VCaP (cell line): ENCODE measurements at regions not wholly inside any gene's neighbourhood (a gene's known extent, or its start where the extent isn't known, plus 50 kb on each side); places are given as distances from the start of the nearest gene placed in this dataset.

Experiments
- H3K27ac ChIP-seq: fragments of 450-650 bp; 2 replicates; pipeline ENCODE4 v1.5.1; 2017
- TF ChIP-seq, protein P1 (sequence below): fragments of 450-650 bp; conservative IDR thresholded peaks from 2 replicates; pipeline ENCODE4 v1.5.1; 2017; ENCODE audit warnings: mild to moderate bottlenecking, moderate library complexity

DNA sequence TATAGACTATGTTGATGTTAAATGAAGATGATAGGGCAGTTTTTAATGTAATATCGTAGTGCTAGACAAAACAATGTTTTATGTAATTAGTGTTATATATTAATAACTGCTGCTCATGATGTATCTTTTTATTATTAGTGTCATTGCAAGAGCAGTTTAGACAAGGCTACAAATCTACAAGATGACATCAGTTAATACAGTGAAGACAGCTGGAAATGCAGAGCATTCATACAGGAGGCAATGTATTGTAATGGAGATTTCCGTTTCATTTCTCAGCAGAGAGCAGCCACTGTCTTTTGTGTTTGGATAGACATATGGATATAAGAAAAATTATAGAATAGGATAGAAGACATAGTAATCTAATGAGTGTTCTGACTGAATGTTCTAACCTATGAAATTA lies 178.0 kb downstream of the FOXG1 start:
- TF ChIP-seq, protein P1, sequence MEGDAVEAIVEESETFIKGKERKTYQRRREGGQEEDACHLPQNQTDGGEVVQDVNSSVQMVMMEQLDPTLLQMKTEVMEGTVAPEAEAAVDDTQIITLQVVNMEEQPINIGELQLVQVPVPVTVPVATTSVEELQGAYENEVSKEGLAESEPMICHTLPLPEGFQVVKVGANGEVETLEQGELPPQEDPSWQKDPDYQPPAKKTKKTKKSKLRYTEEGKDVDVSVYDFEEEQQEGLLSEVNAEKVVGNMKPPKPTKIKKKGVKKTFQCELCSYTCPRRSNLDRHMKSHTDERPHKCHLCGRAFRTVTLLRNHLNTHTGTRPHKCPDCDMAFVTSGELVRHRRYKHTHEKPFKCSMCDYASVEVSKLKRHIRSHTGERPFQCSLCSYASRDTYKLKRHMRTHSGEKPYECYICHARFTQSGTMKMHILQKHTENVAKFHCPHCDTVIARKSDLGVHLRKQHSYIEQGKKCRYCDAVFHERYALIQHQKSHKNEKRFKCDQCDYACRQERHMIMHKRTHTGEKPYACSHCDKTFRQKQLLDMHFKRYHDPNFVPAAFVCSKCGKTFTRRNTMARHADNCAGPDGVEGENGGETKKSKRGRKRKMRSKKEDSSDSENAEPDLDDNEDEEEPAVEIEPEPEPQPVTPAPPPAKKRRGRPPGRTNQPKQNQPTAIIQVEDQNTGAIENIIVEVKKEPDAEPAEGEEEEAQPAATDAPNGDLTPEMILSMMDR: no peak
- H3K27ac ChIP-seq: no peak overlapping the region

DNA sequence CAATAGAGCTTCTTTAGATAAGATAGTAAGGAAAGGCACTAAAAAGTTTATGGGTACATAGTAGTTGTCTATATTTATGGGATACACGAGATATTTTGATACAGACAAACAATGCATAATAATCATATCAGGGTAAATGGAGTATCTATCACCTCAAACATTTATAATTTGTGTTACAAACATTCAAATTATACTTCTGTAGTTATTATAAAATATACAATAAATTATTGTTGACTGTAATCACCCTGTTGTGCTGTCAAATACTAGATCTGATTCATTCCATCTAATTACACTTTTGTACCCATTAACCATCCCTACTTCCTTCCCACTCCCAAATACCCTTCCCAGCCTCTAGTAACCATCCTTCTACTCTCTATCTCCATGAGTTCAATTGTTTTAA lies 179.7 kb downstream of the FOXG1 start:
- TF ChIP-seq, protein P1: no peak
- H3K27ac ChIP-seq: no peak overlapping the region

DNA sequence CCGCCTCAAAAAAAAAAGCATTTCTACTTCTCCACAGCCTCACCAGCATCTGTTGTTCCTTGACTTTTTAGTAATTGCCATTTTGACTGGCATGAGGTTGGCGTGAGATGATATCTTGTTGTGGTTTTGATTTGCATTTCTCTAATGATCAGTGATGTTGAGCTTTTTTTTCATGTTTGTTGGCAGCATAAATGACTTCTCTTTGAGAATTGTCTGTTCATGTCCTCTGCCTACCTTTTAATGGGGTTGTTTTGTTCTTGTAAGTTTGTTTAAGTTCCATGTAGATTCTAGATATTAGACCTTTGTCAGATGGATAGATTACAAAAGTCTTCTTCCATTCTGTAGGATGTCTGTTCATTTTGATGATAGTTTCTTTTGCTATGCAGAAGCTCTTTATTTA lies 182.9 kb downstream of the FOXG1 start:
- H3K27ac ChIP-seq: peak overlapping the region; percentile 90

DNA sequence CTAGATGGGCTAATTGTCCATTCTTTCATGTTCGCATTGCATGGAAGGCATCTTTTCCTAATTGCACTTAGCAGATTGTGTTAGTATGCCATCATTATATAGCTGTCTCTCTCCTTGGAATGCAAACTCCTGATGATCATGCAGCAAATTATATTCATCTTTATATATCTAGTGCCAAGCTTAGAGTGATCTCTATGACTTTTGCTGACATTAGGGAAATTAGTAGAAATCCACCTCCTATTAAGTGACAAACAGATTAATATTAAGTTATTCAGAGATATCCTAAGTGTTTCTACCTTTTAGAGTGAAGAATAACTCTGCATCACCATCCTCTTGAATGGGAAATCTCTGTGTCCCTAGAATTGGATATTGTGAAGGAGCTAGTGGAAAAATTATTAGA lies 185.6 kb downstream of the FOXG1 start:
- TF ChIP-seq, protein P1: no peak
- peak overlapping the region; percentile 90 for H3K27ac ChIP-seq

More for the DNA sequence above, 182.9 kb downstream of the FOXG1 start:
- TF ChIP-seq, protein P1: no peak

DNA sequence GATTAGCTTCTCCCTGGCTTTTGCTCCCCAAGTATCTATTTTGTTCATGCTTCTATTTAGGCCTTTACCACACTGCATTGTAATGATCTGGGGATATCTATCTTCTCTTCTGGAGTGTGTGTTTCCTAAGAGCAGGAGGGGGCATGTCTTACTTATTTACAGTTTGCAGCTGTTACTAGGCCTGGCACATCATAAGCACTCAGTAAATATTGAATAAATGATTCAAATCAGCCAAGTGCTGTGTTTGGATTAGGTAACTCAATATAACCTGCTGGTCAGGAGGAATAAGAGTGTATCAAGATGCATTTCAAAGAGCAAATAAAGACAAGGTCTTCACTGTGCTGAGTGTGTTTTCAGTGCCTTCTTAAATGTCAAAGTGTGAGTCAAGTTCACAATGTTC lies 186.1 kb downstream of the FOXG1 start:
- TF ChIP-seq, protein P1: no peak
- H3K27ac ChIP-seq: peak overlapping the region; percentile 90

DNA sequence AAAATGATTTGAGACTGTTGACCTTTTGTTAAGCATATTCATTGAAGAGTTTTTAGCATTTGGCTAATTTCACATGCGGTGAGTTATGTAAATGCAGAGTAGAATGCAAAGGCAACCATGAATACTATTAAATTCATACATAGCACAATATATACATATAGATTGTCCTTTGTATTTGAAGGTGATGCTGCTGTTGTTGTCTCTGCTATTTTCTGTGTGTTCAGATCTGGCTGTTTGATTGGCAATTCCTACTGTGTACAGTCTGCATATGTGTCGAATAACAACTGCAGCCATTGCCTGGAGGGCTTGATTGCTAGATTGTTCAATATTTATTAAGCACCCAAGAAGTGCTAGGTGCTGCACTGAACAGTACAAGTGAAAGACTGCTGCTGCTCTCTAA lies 187.4 kb downstream of the FOXG1 start:
- TF ChIP-seq, protein P1: no peak
- peak overlapping the region; percentile 90 for H3K27ac ChIP-seq

DNA sequence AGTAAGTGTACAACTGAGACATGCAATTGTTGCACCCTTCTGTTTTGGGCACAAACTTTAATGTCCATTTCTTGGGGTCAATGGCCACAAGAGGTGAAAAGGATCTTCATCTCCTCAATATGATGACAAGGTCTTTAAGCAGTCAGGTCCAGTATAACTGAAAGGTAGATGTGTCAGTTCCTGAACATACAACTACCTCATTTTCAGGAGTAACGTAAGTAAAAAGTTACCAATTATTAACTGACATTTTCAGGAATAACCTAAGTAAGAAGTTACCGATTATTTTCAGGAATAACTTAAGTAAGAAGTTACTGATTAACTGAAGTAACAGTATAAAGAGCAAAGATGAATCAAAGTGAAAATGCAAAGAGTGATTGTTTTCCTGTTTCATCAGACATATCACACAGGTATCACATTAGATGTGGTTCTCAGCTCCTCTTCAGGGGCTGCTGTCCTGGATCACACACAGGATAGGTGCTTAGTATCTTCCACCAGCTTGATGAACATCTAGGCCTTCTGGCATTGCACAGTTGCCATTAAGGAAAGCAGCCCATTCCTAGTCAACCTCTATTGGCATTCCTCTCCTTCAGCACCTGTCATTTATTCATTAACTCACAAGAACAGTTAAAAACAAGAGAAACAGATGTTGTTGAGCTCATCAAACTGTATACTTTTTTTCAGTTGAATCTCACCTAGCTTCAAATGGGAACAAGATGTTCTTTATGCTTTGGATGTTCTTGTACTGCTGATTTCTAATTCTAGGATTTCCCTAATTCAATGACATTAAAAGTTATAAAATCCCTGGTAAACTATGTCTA lies 200.0 kb downstream of the FOXG1 start:
- peak overlapping the region; percentile 11; the same call in 1 of the 2 replicates for H3K27ac ChIP-seq
- TF ChIP-seq, protein P1: no peak
